NCI-H2227 (cell line): ENCODE measurements at regions not wholly inside any gene's neighbourhood (a gene's known extent, or its start where the extent isn't known, plus 50 kb on each side); places are given as distances from the start of the nearest gene placed in this dataset.
"Not testable (repeated sequence)": the region's sequence is repeated elsewhere in the genome, so short reads cannot be mapped to it uniquely, and the experiment has no call there.

Experiments
- DNase-seq: peaks from one replicate; lab custom pipeline; 2025; ENCODE audit not compliant: unreplicated experiment; lab: John Stamatoyannopoulos, UW

- no peak for DNase-seq
These were observed 198.9 kb downstream of the ACKR3 start for GRCh38 chr2:236768393-236769140.

GRCh38 chr2:236769981-236770671 is 200.5 kb downstream of the ACKR3 start:
- no peak for DNase-seq

GRCh38 chr2:236772220-236772837 is 202.7 kb downstream of the ACKR3 start:
- no peak for DNase-seq

GRCh38 chr2:236773206-236773605 is 203.6 kb downstream of the ACKR3 start:
- DNase-seq, result no peak

- DNase-seq, result no peak
These were observed 204.5 kb downstream of the ACKR3 start for GRCh38 chr2:236774171-236774570.

- DNase-seq, result no peak
These were observed 205.9 kb downstream of the ACKR3 start for GRCh38 chr2:236775511-236775910.

- DNase-seq, result no peak
These were observed 206.6 kb downstream of the ACKR3 start for GRCh38 chr2:236776206-236776605.

- DNase-seq, result no peak
These were observed 207.1 kb downstream of the ACKR3 start for GRCh38 chr2:236776695-236777251.

GRCh38 chr2:236777408-236777807 is 207.8 kb downstream of the ACKR3 start:
- no peak for DNase-seq

- no peak for DNase-seq
These were observed 212.6 kb downstream of the ACKR3 start for GRCh38 chr2:236781933-236782816.

GRCh38 chr2:236782938-236783337 is 213.3 kb downstream of the ACKR3 start:
- no peak for DNase-seq

- DNase-seq, result no peak
These were observed 213.9 kb downstream of the ACKR3 start for GRCh38 chr2:236783417-236784020.

- DNase-seq, result no peak
These were observed 216.0 kb downstream of the ACKR3 start for GRCh38 chr2:236785611-236786057.

GRCh38 chr2:236786751-236787150 is 217.1 kb downstream of the ACKR3 start:
- DNase-seq, result no peak

GRCh38 chr2:236787376-236787775 is 217.8 kb downstream of the ACKR3 start:
- DNase-seq, result not testable (repeated sequence)

GRCh38 chr2:236787885-236788284 is 218.3 kb downstream of the ACKR3 start:
- DNase-seq, result peak; percentile 46

GRCh38 chr2:236790963-236791362 is 221.3 kb downstream of the ACKR3 start:
- no peak for DNase-seq

GRCh38 chr2:236793023-236794011 is 223.7 kb downstream of the ACKR3 start:
- no peak for DNase-seq
